OCI-LY7 (cell line): ENCODE measurements at regions not wholly inside any gene's neighbourhood (a gene's known extent, or its start where the extent isn't known, plus 50 kb on each side); places are given as distances from the start of the nearest gene placed in this dataset.
"Not testable (repeated sequence)": the region's sequence is repeated elsewhere in the genome, so short reads cannot be mapped to it uniquely, and the experiment has no call there.

Experiments
- BruUV-seq: library from RNA; stranded (reverse); fragments of 400-500 nt; replicated peaks from 2 replicates; lab custom pipeline; 2021; lab: Mats Ljungman, UMichigan
- CTCF ChIA-PET: fragments of 300-600 bp; sonication (Branson Sonifier 250); formaldehyde crosslinking; loops from one replicate; lab custom pipeline; 2022; ENCODE audit warnings: antibody characterized with exemption; ENCODE audit not compliant: unreplicated experiment; lab: Charles Lee
- POLR2A ChIA-PET: fragments of 300-600 bp; sonication (Branson Sonifier 250); formaldehyde crosslinking; loops from one replicate; lab custom pipeline; 2022; ENCODE audit warnings: antibody characterized with exemption; lab: Charles Lee
- DNase-seq: peaks from one replicate; pipeline ENCODE4 v3.0.0-alpha.2; 2015; ENCODE audit warnings: low spot score
- H2AFZ ChIP-seq: fragments of 200-600 bp; sonication (generic), shearing (Covaris generic); 2 replicates; pipeline ENCODE4 v1.6.1; 2014; ENCODE audit warnings: mild to moderate bottlenecking, antibody characterized with exemption, low read length, moderate library complexity
- H3K27ac ChIP-seq: fragments of 200-600 bp; sonication (generic); 2 replicates; pipeline ENCODE4 v1.5.1; 2014; ENCODE audit warnings: mixed run types, low read depth, mild to moderate bottlenecking, moderate library complexity, low read length, inconsistent platforms; ENCODE audit not compliant: poor library complexity, severe bottlenecking
- H3K36me3 ChIP-seq: fragments of 200-600 bp; sonication (generic); 2 replicates; pipeline ENCODE4 v1.6.1; 2014; ENCODE audit warnings: mild to moderate bottlenecking, antibody characterized with exemption, low read length, moderate library complexity, mixed read lengths; ENCODE audit not compliant: insufficient read depth
- H3K4me1 ChIP-seq: fragments of 200-600 bp; sonication (generic); 2 replicates; pipeline ENCODE4 v1.5.1; 2014; ENCODE audit warnings: mild to moderate bottlenecking, low read length; ENCODE audit not compliant: insufficient read depth, poor library complexity, severe bottlenecking
- H3K4me2 ChIP-seq: fragments of 200-600 bp; sonication (generic); 2 replicates; pipeline ENCODE4 v1.6.1; 2014; ENCODE audit warnings: mild to moderate bottlenecking, low read length
- H3K4me3 ChIP-seq: fragments of 200-600 bp; sonication (generic); 2 replicates; pipeline ENCODE4 v1.5.1; 2014; ENCODE audit warnings: mild to moderate bottlenecking, low read depth, low read length; ENCODE audit not compliant: poor library complexity, severe bottlenecking
- H3K79me2 ChIP-seq: fragments of 200-600 bp; sonication (generic); 2 replicates; pipeline ENCODE4 v1.6.1; 2016; ENCODE audit warnings: low read depth, mild to moderate bottlenecking, low read length, moderate library complexity, mixed read lengths; ENCODE audit not compliant: insufficient read depth
- H3K9me2 ChIP-seq: fragments of 200-600 bp; sonication (generic); 2 replicates; pipeline ENCODE4 v1.6.1; 2016; ENCODE audit warnings: mild to moderate bottlenecking, low read length, mixed read lengths; ENCODE audit not compliant: insufficient read depth
- H3K9me3 ChIP-seq: fragments of 200-600 bp; sonication (generic); 2 replicates; pipeline ENCODE4 v1.6.1; 2014; ENCODE audit warnings: mild to moderate bottlenecking, mixed run types, low read length, mixed read lengths
- H4K20me1 ChIP-seq: fragments of 200-600 bp; sonication (generic); 2 replicates; pipeline ENCODE4 v1.6.1; 2014; ENCODE audit warnings: mild to moderate bottlenecking, antibody characterized with exemption, low read length, moderate library complexity, mixed read lengths; ENCODE audit not compliant: insufficient read depth
- EZH2phosphoT487 ChIP-seq: fragments of 200-600 bp; sonication (generic); IDR thresholded peaks from 2 replicates; pipeline ENCODE4 v1.6.1; 2018; ENCODE audit warnings: low read depth, borderline replicate concordance, mild to moderate bottlenecking, mixed run types, antibody characterized with exemption, low read length, moderate library complexity, mixed read lengths
- intact Hi-C: fragments of 100-400 bp; cut with micrococcal nuclease; formaldehyde crosslinking; loops from one replicate; pipeline ENCODE4 v1.10.0; 2022; ENCODE audit not compliant: unreplicated experiment
- TF ChIP-seq, protein P1 (sequence below): fragments of 200-600 bp; sonication (generic); conservative IDR thresholded peaks from 2 replicates; pipeline ENCODE4 v1.5.1; 2014; ENCODE audit warnings: mild to moderate bottlenecking, antibody characterized with exemption, low read length, moderate library complexity, mixed read lengths

DNA sequence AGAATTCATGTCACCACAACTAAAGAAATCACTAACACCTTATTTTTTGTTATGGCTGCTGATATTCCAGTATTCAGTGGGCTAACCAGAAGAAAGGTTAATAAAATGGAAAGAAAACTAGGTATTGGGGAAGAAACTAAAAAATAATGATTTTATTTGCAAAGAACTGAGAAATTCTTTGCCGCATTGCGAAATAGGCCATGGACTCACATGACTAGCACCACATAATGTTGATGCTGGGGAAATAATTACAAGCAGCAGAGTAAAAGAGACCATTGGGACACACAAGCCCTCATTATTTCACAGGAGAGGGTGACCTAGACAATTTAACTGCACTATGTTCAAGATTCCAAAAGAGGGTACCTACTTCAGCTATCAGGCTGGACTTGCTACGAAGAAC, 1411.5 kb downstream of the SLITRK5 start:
- H4K20me1 ChIP-seq = no peaks in the 10 kb centered on the region
- no peak overlapping the region for H3K4me3 ChIP-seq
- H3K9me3 ChIP-seq = peaks cover 28% of the 10 kb centered on the region; the same call in 1 of the 2 replicates
- POLR2A ChIA-PET = interaction anchor here (0.6 to 0.7 kb wide), 3 partner anchors 28 to 277 kb away, joined by 3 to 4 read pairs (median 3); no protein-coding TSS in a partner anchor
- H3K4me1 ChIP-seq = no peaks in the 10 kb centered on the region
- H3K9me2 ChIP-seq = no peaks in the 10 kb centered on the region
- DNase-seq = no peak
- no peak overlapping the region for H3K4me2 ChIP-seq
- TF ChIP-seq EZH2phosphoT487 = no peak
- TF ChIP-seq, protein P1, sequence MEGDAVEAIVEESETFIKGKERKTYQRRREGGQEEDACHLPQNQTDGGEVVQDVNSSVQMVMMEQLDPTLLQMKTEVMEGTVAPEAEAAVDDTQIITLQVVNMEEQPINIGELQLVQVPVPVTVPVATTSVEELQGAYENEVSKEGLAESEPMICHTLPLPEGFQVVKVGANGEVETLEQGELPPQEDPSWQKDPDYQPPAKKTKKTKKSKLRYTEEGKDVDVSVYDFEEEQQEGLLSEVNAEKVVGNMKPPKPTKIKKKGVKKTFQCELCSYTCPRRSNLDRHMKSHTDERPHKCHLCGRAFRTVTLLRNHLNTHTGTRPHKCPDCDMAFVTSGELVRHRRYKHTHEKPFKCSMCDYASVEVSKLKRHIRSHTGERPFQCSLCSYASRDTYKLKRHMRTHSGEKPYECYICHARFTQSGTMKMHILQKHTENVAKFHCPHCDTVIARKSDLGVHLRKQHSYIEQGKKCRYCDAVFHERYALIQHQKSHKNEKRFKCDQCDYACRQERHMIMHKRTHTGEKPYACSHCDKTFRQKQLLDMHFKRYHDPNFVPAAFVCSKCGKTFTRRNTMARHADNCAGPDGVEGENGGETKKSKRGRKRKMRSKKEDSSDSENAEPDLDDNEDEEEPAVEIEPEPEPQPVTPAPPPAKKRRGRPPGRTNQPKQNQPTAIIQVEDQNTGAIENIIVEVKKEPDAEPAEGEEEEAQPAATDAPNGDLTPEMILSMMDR = no peak
- BruUV-seq = no TSS peak
- H2AFZ ChIP-seq = no peak overlapping the region
- no peaks in the 10 kb centered on the region for H3K79me2 ChIP-seq
- no peaks in the 10 kb centered on the region for H3K36me3 ChIP-seq
- intact Hi-C loops = no loop called here
- no peak overlapping the region for H3K27ac ChIP-seq
- CTCF ChIA-PET = no interaction called here

DNA sequence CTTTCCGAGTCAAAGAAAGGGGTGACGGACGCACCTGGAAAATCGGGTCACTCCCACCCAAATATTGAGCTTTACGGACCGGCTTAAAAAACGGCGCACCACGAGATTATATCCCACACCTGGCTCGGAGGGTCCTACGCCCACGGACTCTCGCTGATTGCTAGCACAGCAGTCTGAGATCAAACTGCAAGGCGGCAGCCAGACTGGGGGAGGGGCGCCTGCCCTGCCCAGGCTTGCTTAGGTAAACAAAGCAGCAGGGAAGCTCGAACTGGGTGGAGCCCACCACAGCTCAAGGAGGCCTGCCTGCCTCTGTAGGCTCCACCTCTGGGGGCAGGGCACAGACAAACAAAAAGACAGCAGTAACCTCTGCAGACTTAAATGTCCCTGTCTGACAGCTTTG, 1416.9 kb downstream of the SLITRK5 start:
- H3K4me3 ChIP-seq, H3K27ac ChIP-seq, H3K9me3 ChIP-seq, DNase-seq, H3K79me2 ChIP-seq, H3K36me3 ChIP-seq, BruUV-seq, H3K4me2 ChIP-seq, CTCF ChIA-PET, H4K20me1 ChIP-seq, H2AFZ ChIP-seq, H3K4me1 ChIP-seq, POLR2A ChIA-PET, intact Hi-C loops, H3K9me2 ChIP-seq: not testable (repeated sequence)

DNA sequence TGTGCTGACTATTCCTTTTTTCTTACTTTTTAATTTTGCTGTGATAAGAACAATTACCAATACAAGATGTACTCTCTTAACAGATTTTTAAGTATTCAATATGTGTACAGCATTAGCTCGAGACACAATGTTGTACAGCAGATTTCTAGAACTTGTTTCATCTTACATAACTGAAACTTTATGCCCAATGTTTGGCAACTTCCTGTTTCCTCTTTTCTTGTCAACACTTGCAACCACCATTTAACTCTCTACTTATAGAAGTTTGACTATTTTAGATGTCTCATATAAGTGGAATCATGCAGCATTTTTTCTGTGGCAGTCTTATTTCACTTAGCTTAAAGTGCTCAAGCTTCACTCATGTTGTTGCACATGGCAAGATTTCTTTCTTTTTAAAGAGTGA, 1426.8 kb downstream of the SLITRK5 start:
- intact Hi-C loops = no loop called here
- POLR2A ChIA-PET = interaction anchor here (0.6 to 1.2 kb wide), 2 partner anchors 8 to 10 kb away, joined by 3 to 8 read pairs; no protein-coding TSS in a partner anchor

More for the DNA sequence above, 1426.8 kb downstream of the SLITRK5 start:
- no peaks in the 10 kb centered on the region for H3K4me1 ChIP-seq
- H3K4me3 ChIP-seq = no peak overlapping the region
- H4K20me1 ChIP-seq = no peaks in the 10 kb centered on the region
- H3K36me3 ChIP-seq = no peaks in the 10 kb centered on the region
- TF ChIP-seq, protein P1 = no peak
- TF ChIP-seq EZH2phosphoT487 = no peak
- H3K4me2 ChIP-seq = no peak overlapping the region
- DNase-seq = no peak
- no peaks in the 10 kb centered on the region for H3K79me2 ChIP-seq
- peaks cover 11% of the 10 kb centered on the region; the same call in 1 of the 2 replicates for H3K9me3 ChIP-seq
- BruUV-seq = no TSS peak
- H3K9me2 ChIP-seq = no peaks in the 10 kb centered on the region
- H3K27ac ChIP-seq = no peak overlapping the region
- H2AFZ ChIP-seq = no peak overlapping the region
- CTCF ChIA-PET = no interaction called here
